Keratinocyte (primary cell): ENCODE measurements at regions not wholly inside any gene's neighbourhood (a gene's known extent, or its start where the extent isn't known, plus 50 kb on each side); places are given as distances from the start of the nearest gene placed in this dataset.

Source experiments
- DNase-seq: peaks from one replicate; pipeline ENCODE4 v3.0.0-alpha.2; 2011; ENCODE audit warnings: low read depth, missing footprints, low spot score
- FAIRE-seq: peaks from 2 replicates; lab custom pipeline; 2011; peaks lifted over from hg19 to GRCh38; lab: Jason Lieb, UNC
- H2AFZ ChIP-seq: 2 replicates; pipeline ENCODE4 v1.6.0; 2012; ENCODE audit warnings: low read length, control low read depth, inconsistent platforms; ENCODE audit not compliant: control insufficient read depth
- H3K27ac ChIP-seq: 2 replicates; pipeline ENCODE4 v1.5.1; 2011; ENCODE audit warnings: low read length; ENCODE audit not compliant: control insufficient read depth, insufficient read depth
- H3K27me3 ChIP-seq: 3 replicates; pipeline ENCODE4 v1.6.0; 2011; ENCODE audit warnings: low read length; ENCODE audit not compliant: control insufficient read depth, insufficient read depth; ENCODE audit errors: extremely low read depth
- H3K36me3 ChIP-seq, 2 experiments: 2 replicates in 1 of 2; 3 replicates in 1 of 2; pipeline ENCODE4 v1.5.1; 2011; ENCODE audit warnings: low read length in 2 of 2, mild to moderate bottlenecking in 1 of 2; ENCODE audit not compliant: control insufficient read depth in 2 of 2, insufficient read depth in 2 of 2; ENCODE audit errors: extremely low read depth in 1 of 2
- H3K4me1 ChIP-seq: 3 replicates; pipeline ENCODE4 v1.5.1; 2011; ENCODE audit warnings: low read length; ENCODE audit not compliant: control insufficient read depth, insufficient read depth; ENCODE audit errors: extremely low read depth
- H3K4me2 ChIP-seq: 3 replicates; pipeline ENCODE4 v1.6.0; 2011; ENCODE audit warnings: low read depth, low read length; ENCODE audit not compliant: control insufficient read depth, insufficient read depth; ENCODE audit errors: extremely low read depth
- H3K4me3 ChIP-seq, 3 experiments: fragments of 200-600 bp in 1 of 3; sonication (generic) in 1 of 3; 2 replicates in 2 of 3; 3 replicates in 1 of 3; pipeline ENCODE4 v1.5.1; 2011 to 2016; ENCODE audit warnings: low read length in 3 of 3, mild to moderate bottlenecking in 3 of 3, control low read depth in 2 of 3, inconsistent platforms in 1 of 3, low read depth in 1 of 3, mixed read lengths in 1 of 3, mixed run types in 1 of 3, moderate library complexity in 1 of 3; ENCODE audit not compliant: control insufficient read depth in 2 of 3, insufficient read depth in 2 of 3; ENCODE audit errors: extremely low read depth in 1 of 3
- H3K79me2 ChIP-seq: 2 replicates; pipeline ENCODE4 v1.6.0; 2012; ENCODE audit warnings: low read length; ENCODE audit not compliant: control insufficient read depth, insufficient read depth
- H3K9ac ChIP-seq: 3 replicates; pipeline ENCODE4 v1.6.0; 2011; ENCODE audit warnings: low read length; ENCODE audit not compliant: control insufficient read depth, insufficient read depth; ENCODE audit errors: extremely low read depth
- H3K9me1 ChIP-seq: 3 replicates; pipeline ENCODE4 v1.6.0; 2011; ENCODE audit warnings: low read length; ENCODE audit not compliant: control insufficient read depth, insufficient read depth; ENCODE audit errors: extremely low read depth
- H3K9me3 ChIP-seq: 2 replicates; pipeline ENCODE4 v1.5.1; 2012; ENCODE audit warnings: low read depth, low read length; ENCODE audit not compliant: control insufficient read depth
- H4K20me1 ChIP-seq: 3 replicates; pipeline ENCODE4 v1.6.0; 2011; ENCODE audit warnings: low read length; ENCODE audit not compliant: control insufficient read depth, insufficient read depth; ENCODE audit errors: extremely low read depth
- EZH2 ChIP-seq: IDR thresholded peaks from one replicate; pipeline ENCODE4 v1.6.1; 2012; ENCODE audit warnings: inconsistent platforms, mild to moderate bottlenecking, low read length, moderate library complexity
- dilution Hi-C: fragments of 300-500 bp; cut with MboI; formaldehyde crosslinking; loops from one replicate; pipeline ENCODE4 v1.7.0; 2020; ENCODE audit warnings: low sequenced_read_pairs; ENCODE audit not compliant: extremely low pct_ligation_motif_present
- TF ChIP-seq, protein P1 (sequence below), 3 experiments: IDR thresholded peaks in 1 of 3; conservative IDR thresholded peaks in 1 of 3; optimal IDR thresholded peaks in 1 of 3; 2 replicates in 2 of 3; 3 replicates in 1 of 3; pipeline versions ENCODE3 to v1.5.1; 2011; ENCODE audit warnings: low read length in 3 of 3, mild to moderate bottlenecking in 3 of 3, moderate library complexity in 2 of 3, control low read depth in 1 of 3, inconsistent platforms in 1 of 3; ENCODE audit not compliant: insufficient read depth in 2 of 3; ENCODE audit errors: extremely low read depth in 1 of 3

DNA sequence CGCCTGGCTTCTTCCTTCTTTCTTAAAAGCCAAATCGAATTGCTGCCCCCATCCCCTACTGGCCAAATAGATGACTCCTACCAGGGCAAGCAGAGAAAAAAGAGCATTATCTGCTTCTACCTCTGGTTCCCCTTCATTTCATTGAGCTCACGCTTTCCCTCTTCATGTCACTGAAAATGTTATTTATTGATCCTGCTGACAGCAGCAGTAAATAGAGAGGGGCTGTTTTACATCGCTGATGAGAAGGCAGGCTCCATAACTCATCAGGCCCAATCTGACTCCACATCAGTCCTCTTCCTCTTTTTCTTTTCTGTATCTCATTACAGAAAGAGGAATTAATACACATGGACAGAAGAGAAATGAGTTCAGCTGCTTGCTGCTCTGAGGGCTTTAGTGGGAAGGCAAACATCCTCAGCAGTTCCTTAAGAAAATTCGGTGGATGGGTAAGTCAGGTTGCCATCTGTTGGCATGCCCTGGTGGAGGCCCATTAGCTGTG is 904.1 kb downstream of the KCNMA1 start:
- no peak overlapping the region for H3K4me3 ChIP-seq
- dilution Hi-C loops: no loop called here
- no peaks in the 10 kb centered on the region for H3K36me3 ChIP-seq
- no peak for DNase-seq
- no peak for TF ChIP-seq EZH2
- no peak overlapping the region for H3K4me2 ChIP-seq
- no peak for FAIRE-seq
- no peaks in the 10 kb centered on the region for H3K79me2 ChIP-seq
- no peaks in the 10 kb centered on the region for H3K9me1 ChIP-seq
- no peak overlapping the region for H2AFZ ChIP-seq
- no peaks in the 10 kb centered on the region for H3K9me3 ChIP-seq
- H3K27me3 ChIP-seq: no peaks in the 10 kb centered on the region
- no peaks in the 10 kb centered on the region for H3K4me1 ChIP-seq
- H3K27ac ChIP-seq: no peak overlapping the region
- no peak overlapping the region for H3K9ac ChIP-seq
- H4K20me1 ChIP-seq: no peaks in the 10 kb centered on the region

DNA sequence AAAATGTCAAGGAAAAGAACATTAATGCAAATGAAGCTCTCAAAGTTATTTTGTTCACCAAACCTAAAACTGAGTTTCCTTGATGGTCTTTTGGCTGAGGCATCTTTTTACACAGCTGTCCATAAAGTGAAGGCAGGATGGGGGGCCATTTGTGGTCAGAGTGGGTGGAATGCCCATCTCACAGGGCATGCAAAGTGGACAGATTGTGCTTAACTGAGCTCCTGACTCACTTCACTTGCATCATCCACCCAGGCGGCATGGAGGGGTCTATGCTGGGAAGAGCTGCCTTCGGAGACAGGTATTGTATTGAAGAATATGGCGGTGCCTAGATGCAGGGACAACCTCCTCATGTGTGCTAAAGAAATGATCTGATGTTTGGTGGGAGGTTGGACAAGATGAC is 905.3 kb downstream of the KCNMA1 start:
- no peak for FAIRE-seq
- dilution Hi-C loops: no loop called here

More for the DNA sequence above, 905.3 kb downstream of the KCNMA1 start:
- H3K4me2 ChIP-seq: no peak overlapping the region
- H3K4me3 ChIP-seq: no peak overlapping the region
- H3K9me3 ChIP-seq: no peaks in the 10 kb centered on the region
- no peak overlapping the region for H3K9ac ChIP-seq
- no peaks in the 10 kb centered on the region for H3K36me3 ChIP-seq
- no peak overlapping the region for H2AFZ ChIP-seq
- H3K27me3 ChIP-seq: no peaks in the 10 kb centered on the region
- H4K20me1 ChIP-seq: no peaks in the 10 kb centered on the region
- DNase-seq: no peak
- no peaks in the 10 kb centered on the region for H3K4me1 ChIP-seq
- no peaks in the 10 kb centered on the region for H3K79me2 ChIP-seq
- no peaks in the 10 kb centered on the region for H3K9me1 ChIP-seq
- H3K27ac ChIP-seq: no peak overlapping the region
- TF ChIP-seq EZH2: no peak
- TF ChIP-seq, protein P1, sequence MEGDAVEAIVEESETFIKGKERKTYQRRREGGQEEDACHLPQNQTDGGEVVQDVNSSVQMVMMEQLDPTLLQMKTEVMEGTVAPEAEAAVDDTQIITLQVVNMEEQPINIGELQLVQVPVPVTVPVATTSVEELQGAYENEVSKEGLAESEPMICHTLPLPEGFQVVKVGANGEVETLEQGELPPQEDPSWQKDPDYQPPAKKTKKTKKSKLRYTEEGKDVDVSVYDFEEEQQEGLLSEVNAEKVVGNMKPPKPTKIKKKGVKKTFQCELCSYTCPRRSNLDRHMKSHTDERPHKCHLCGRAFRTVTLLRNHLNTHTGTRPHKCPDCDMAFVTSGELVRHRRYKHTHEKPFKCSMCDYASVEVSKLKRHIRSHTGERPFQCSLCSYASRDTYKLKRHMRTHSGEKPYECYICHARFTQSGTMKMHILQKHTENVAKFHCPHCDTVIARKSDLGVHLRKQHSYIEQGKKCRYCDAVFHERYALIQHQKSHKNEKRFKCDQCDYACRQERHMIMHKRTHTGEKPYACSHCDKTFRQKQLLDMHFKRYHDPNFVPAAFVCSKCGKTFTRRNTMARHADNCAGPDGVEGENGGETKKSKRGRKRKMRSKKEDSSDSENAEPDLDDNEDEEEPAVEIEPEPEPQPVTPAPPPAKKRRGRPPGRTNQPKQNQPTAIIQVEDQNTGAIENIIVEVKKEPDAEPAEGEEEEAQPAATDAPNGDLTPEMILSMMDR (optimal IDR thresholded peaks at IDR 0.05 in 1 of 3, IDR thresholded peaks at IDR 0.05 in 1 of 3, conservative IDR thresholded peaks at IDR 0.05 in 1 of 3; ENCODE audit: extremely low read depth in 1 of 3, insufficient read depth in 2 of 3, low read length in 3 of 3): no peak
